SK-N-SH treated with all-trans-retinoic acid at 6 μM for 48 hours (cell line): ENCODE measurements at regions not wholly inside any gene's neighbourhood (a gene's known extent, or its start where the extent isn't known, plus 50 kb on each side); places are given as distances from the start of the nearest gene placed in this dataset.

ENCODE experiments used
- ATAC-seq: fragments of 200-7000 bp; cut with Tn5 transposase; 3 replicates; pipeline ENCODE4 v1.9.1; 2020; ENCODE audit warnings: mild to moderate bottlenecking, moderate library complexity
- ARNTL ChIP-seq: fragments of 450-650 bp; formaldehyde crosslinking; IDR thresholded peaks from 2 replicates; pipeline ENCODE4 v1.5.0; 2020; ENCODE audit warnings: low read depth, mild to moderate bottlenecking, moderate library complexity, borderline replicate concordance
- BACH2 ChIP-seq: fragments of 250-450 bp; sonication (Bioruptor Pico); IDR thresholded peaks from 2 replicates; pipeline ENCODE4 v1.9.0; 2021; ENCODE audit warnings: mild to moderate bottlenecking, borderline replicate concordance
- CSDC2 ChIP-seq: fragments of 250-450 bp; sonication (Bioruptor Pico); IDR thresholded peaks from 2 replicates; pipeline ENCODE4 v1.5.0; 2020; ENCODE audit warnings: mild to moderate bottlenecking, moderate library complexity
- CSRNP3 ChIP-seq: fragments of 250-450 bp; sonication (Bioruptor Pico); IDR thresholded peaks from 2 replicates; pipeline ENCODE4 v1.5.1; 2021; ENCODE audit warnings: mild to moderate bottlenecking, moderate library complexity
- ESRRG ChIP-seq: fragments of 250-450 bp; sonication (Bioruptor Pico); IDR thresholded peaks from 2 replicates; pipeline ENCODE4 v1.6.1; 2021; ENCODE audit warnings: mild to moderate bottlenecking
- GLIS3 ChIP-seq: fragments of 250-450 bp; sonication (Bioruptor Pico); IDR thresholded peaks from 2 replicates; pipeline ENCODE4 v1.5.0; 2020; ENCODE audit warnings: mild to moderate bottlenecking, moderate library complexity
- ISL1 ChIP-seq: fragments of 250-450 bp; sonication (Bioruptor Pico); IDR thresholded peaks from 2 replicates; pipeline ENCODE4 v2.1.2; 2022; ENCODE audit warnings: mild to moderate bottlenecking, moderate library complexity
- OSR1 ChIP-seq: fragments of 250-450 bp; sonication (Bioruptor Pico); IDR thresholded peaks from 2 replicates; pipeline ENCODE4 v1.8.0; 2022; ENCODE audit warnings: moderate library complexity, mild to moderate bottlenecking, inconsistent platforms
- PATZ1 ChIP-seq: fragments of 250-450 bp; sonication (Bioruptor Pico); IDR thresholded peaks from 2 replicates; pipeline ENCODE4 v1.8.0; 2020; ENCODE audit warnings: mild to moderate bottlenecking, moderate library complexity, borderline replicate concordance
- POU6F1 ChIP-seq: fragments of 250-450 bp; sonication (Bioruptor Pico); IDR thresholded peaks from 2 replicates; pipeline ENCODE4 v1.8.0; 2021; ENCODE audit warnings: low read depth, mild to moderate bottlenecking, moderate library complexity, borderline replicate concordance
- PPARA ChIP-seq: fragments of 250-450 bp; sonication (Bioruptor Pico); IDR thresholded peaks from 2 replicates; pipeline ENCODE4 v1.5.0; 2020; ENCODE audit warnings: mild to moderate bottlenecking, borderline replicate concordance
- RARB ChIP-seq: fragments of 250-450 bp; sonication (Bioruptor Pico); IDR thresholded peaks from 2 replicates; pipeline ENCODE4 v1.8.0; 2021; ENCODE audit warnings: mild to moderate bottlenecking, moderate library complexity
- TCF4 ChIP-seq: fragments of 250-450 bp; sonication (Bioruptor Pico); IDR thresholded peaks from 2 replicates; pipeline ENCODE4 v1.8.0; 2021; ENCODE audit warnings: mild to moderate bottlenecking, moderate library complexity, borderline replicate concordance
- TOX ChIP-seq: fragments of 250-450 bp; sonication (Bioruptor Pico); IDR thresholded peaks from 2 replicates; pipeline ENCODE4 v1.8.0; 2021; ENCODE audit warnings: mild to moderate bottlenecking, moderate library complexity, borderline replicate concordance
- TSHZ2 ChIP-seq: fragments of 250-450 bp; sonication (Bioruptor Pico); IDR thresholded peaks from 2 replicates; pipeline ENCODE4 v1.5.0; 2020; ENCODE audit warnings: mild to moderate bottlenecking, moderate library complexity
- ZC3H10 ChIP-seq: fragments of 250-450 bp; sonication (Bioruptor Pico); IDR thresholded peaks from 2 replicates; pipeline ENCODE4 v1.5.1; 2021; ENCODE audit warnings: mild to moderate bottlenecking, moderate library complexity
- ZFP3 ChIP-seq: fragments of 250-450 bp; sonication (Bioruptor Pico); IDR thresholded peaks from 2 replicates; pipeline ENCODE4 v1.5.0; 2020; ENCODE audit warnings: mild to moderate bottlenecking, moderate library complexity
- ZFP30 ChIP-seq: fragments of 450-650 bp; formaldehyde crosslinking; IDR thresholded peaks from 2 replicates; pipeline ENCODE4 v1.5.0; 2022; ENCODE audit warnings: mild to moderate bottlenecking, moderate library complexity
- ZNF565 ChIP-seq: fragments of 450-650 bp; formaldehyde crosslinking; conservative IDR thresholded peaks from 2 replicates; pipeline ENCODE4 v1.5.0; 2020; ENCODE audit warnings: low read depth, mild to moderate bottlenecking, moderate library complexity
- ZNF70 ChIP-seq: fragments of 450-650 bp; formaldehyde crosslinking; IDR thresholded peaks from 2 replicates; pipeline ENCODE4 v1.5.0; 2020; ENCODE audit warnings: mild to moderate bottlenecking, moderate library complexity
- ZNF8 ChIP-seq: fragments of 450-650 bp; formaldehyde crosslinking; IDR thresholded peaks from 2 replicates; pipeline ENCODE4 v1.5.0; 2020; ENCODE audit warnings: mild to moderate bottlenecking, moderate library complexity

GRCh38 chr3:124300416-124300815 is 308.5 kb upstream of the ROPN1 start:
- TF ChIP-seq ZC3H10 (CRISPR knock-in tag) = no peak
- no peak for TF ChIP-seq TCF4 (CRISPR knock-in tag)
- TF ChIP-seq CSRNP3 (CRISPR knock-in tag) = no peak
- no peak for TF ChIP-seq ARNTL (CRISPR knock-in tag)
- TF ChIP-seq ZFP3 (CRISPR knock-in tag) = no peak
- TF ChIP-seq PPARA = no peak
- TF ChIP-seq ZNF8 (CRISPR knock-in tag) = no peak
- TF ChIP-seq ISL1 = no peak
- TF ChIP-seq BACH2 (CRISPR knock-in tag) = no peak
- ATAC-seq = no peak

GRCh38 chr3:124303305-124303910 is 311.5 kb upstream of the ROPN1 start:
- TF ChIP-seq CSDC2 (CRISPR knock-in tag) (no peak), TOX (CRISPR knock-in tag) (no peak), ISL1 (no peak), GLIS3 (no peak), ZNF565 (CRISPR knock-in tag) (no peak), TCF4 (CRISPR knock-in tag) (no peak), ZNF70 (CRISPR knock-in tag) (no peak), ARNTL (CRISPR knock-in tag) (no peak), ZNF8 (CRISPR knock-in tag) (no peak), ZFP30 (CRISPR knock-in tag) (no peak), OSR1 (no peak), RARB (CRISPR knock-in tag) (no peak)
- no peak for ATAC-seq

- no peak for ATAC-seq
- TF ChIP-seq PATZ1 (CRISPR knock-in tag) (no peak), TSHZ2 (no peak), ESRRG (CRISPR knock-in tag) (no peak), ARNTL (CRISPR knock-in tag) (no peak), POU6F1 (CRISPR knock-in tag) (no peak), CSDC2 (CRISPR knock-in tag) (no peak), ISL1 (no peak), ZNF565 (CRISPR knock-in tag) (no peak), CSRNP3 (CRISPR knock-in tag) (no peak), BACH2 (CRISPR knock-in tag) (no peak), GLIS3 (no peak), RARB (CRISPR knock-in tag) (no peak)
Observed at GRCh38 chr3:124306665-124307064, 314.7 kb upstream of the ROPN1 start.
